ENCODE measurements at regions not wholly inside any gene's neighbourhood (a gene's known extent, or its start where the extent isn't known, plus 50 kb on each side); places are given as distances from the start of the nearest gene placed in this dataset.

DNA sequence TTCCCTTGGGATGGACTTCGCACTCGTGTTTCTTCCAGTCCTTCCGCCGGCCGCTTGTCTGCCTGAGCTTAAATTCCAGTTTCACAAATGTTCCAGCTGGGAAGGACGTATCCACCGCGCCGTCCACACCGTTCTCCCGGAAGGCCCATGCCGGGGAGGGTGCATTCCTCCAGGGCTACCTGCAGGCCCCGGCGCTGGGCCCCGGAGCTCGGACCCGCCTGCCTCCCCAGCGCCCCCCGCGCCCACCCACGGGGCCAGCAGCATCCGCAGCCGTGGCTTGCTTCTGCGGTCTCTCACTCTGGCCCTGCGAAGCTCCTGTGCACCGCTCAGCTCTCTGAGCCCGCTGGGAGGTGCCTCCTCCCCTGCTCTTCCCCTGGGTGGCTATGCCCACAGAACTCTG, 2084.1 kb downstream of the TP53TG3F start (continued):
- TF ChIP-seq, protein P1, sequence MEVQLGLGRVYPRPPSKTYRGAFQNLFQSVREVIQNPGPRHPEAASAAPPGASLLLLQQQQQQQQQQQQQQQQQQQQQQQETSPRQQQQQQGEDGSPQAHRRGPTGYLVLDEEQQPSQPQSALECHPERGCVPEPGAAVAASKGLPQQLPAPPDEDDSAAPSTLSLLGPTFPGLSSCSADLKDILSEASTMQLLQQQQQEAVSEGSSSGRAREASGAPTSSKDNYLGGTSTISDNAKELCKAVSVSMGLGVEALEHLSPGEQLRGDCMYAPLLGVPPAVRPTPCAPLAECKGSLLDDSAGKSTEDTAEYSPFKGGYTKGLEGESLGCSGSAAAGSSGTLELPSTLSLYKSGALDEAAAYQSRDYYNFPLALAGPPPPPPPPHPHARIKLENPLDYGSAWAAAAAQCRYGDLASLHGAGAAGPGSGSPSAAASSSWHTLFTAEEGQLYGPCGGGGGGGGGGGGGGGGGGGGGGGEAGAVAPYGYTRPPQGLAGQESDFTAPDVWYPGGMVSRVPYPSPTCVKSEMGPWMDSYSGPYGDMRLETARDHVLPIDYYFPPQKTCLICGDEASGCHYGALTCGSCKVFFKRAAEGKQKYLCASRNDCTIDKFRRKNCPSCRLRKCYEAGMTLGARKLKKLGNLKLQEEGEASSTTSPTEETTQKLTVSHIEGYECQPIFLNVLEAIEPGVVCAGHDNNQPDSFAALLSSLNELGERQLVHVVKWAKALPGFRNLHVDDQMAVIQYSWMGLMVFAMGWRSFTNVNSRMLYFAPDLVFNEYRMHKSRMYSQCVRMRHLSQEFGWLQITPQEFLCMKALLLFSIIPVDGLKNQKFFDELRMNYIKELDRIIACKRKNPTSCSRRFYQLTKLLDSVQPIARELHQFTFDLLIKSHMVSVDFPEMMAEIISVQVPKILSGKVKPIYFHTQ (CRISPR knock-in tag; IDR thresholded peaks at IDR 0.05) = no peak
- TF ChIP-seq, protein P2, sequence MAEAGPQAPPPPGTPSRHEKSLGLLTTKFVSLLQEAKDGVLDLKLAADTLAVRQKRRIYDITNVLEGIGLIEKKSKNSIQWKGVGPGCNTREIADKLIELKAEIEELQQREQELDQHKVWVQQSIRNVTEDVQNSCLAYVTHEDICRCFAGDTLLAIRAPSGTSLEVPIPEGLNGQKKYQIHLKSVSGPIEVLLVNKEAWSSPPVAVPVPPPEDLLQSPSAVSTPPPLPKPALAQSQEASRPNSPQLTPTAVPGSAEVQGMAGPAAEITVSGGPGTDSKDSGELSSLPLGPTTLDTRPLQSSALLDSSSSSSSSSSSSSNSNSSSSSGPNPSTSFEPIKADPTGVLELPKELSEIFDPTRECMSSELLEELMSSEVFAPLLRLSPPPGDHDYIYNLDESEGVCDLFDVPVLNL (CRISPR knock-in tag; IDR thresholded peaks at IDR 0.05; ENCODE audit: borderline replicate concordance, low read depth) = no peak

DNA sequence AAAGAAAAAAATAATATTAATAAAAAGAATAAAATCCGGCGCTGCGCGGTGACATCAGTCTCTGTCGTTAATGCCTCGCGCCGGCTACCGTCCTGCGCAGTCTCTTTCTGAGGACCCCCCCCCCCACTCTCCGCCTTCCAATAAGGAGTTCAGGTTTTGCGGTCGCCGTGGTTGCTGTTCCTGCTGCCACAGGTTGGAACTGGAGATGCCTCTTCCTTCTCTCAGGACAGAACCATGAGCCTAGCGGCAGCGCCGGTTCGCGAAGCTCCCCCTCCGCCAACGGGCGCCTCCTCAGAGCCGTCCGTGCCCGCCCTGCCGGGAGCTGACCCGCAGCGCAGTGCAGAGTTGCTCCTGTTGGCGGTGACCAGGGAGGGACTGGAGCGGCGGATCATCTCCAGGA, 2093.4 kb downstream of the TP53TG3F start:
- ChIA-PET CTCF (no interaction called here), POLR2A (no interaction called here)
- TF ChIP-seq, protein P3, sequence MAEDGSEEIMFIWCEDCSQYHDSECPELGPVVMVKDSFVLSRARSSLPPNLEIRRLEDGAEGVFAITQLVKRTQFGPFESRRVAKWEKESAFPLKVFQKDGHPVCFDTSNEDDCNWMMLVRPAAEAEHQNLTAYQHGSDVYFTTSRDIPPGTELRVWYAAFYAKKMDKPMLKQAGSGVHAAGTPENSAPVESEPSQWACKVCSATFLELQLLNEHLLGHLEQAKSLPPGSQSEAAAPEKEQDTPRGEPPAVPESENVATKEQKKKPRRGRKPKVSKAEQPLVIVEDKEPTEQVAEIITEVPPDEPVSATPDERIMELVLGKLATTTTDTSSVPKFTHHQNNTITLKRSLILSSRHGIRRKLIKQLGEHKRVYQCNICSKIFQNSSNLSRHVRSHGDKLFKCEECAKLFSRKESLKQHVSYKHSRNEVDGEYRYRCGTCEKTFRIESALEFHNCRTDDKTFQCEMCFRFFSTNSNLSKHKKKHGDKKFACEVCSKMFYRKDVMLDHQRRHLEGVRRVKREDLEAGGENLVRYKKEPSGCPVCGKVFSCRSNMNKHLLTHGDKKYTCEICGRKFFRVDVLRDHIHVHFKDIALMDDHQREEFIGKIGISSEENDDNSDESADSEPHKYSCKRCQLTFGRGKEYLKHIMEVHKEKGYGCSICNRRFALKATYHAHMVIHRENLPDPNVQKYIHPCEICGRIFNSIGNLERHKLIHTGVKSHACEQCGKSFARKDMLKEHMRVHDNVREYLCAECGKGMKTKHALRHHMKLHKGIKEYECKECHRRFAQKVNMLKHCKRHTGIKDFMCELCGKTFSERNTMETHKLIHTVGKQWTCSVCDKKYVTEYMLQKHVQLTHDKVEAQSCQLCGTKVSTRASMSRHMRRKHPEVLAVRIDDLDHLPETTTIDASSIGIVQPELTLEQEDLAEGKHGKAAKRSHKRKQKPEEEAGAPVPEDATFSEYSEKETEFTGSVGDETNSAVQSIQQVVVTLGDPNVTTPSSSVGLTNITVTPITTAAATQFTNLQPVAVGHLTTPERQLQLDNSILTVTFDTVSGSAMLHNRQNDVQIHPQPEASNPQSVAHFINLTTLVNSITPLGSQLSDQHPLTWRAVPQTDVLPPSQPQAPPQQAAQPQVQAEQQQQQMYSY (CRISPR knock-in tag; IDR thresholded peaks at IDR 0.05) = no peak
- TF ChIP-seq, protein P4, sequence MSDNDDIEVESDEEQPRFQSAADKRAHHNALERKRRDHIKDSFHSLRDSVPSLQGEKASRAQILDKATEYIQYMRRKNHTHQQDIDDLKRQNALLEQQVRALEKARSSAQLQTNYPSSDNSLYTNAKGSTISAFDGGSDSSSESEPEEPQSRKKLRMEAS (CRISPR knock-in tag; IDR thresholded peaks at IDR 0.05) = no peak
- TF ChIP-seq TP53 (CRISPR knock-in tag; IDR thresholded peaks at IDR 0.05) = no peak
- no peak for TF ChIP-seq ZNF263 (CRISPR knock-in tag; IDR thresholded peaks at IDR 0.05; ENCODE audit: low read depth)
- TF ChIP-seq, protein P5, sequence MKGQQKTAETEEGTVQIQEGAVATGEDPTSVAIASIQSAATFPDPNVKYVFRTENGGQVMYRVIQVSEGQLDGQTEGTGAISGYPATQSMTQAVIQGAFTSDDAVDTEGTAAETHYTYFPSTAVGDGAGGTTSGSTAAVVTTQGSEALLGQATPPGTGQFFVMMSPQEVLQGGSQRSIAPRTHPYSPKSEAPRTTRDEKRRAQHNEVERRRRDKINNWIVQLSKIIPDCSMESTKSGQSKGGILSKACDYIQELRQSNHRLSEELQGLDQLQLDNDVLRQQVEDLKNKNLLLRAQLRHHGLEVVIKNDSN (CRISPR knock-in tag; IDR thresholded peaks at IDR 0.05) = no peak
- TF ChIP-seq GRHL2 (CRISPR knock-in tag; IDR thresholded peaks at IDR 0.05; ENCODE audit: insufficient replicate concordance, severe bottlenecking) = no peak
- TF ChIP-seq ZNF671 (CRISPR knock-in tag; IDR thresholded peaks at IDR 0.05) = no peak
- TF ChIP-seq SOX15 (CRISPR knock-in tag; IDR thresholded peaks at IDR 0.05) = no peak
- TF ChIP-seq, protein P6, sequence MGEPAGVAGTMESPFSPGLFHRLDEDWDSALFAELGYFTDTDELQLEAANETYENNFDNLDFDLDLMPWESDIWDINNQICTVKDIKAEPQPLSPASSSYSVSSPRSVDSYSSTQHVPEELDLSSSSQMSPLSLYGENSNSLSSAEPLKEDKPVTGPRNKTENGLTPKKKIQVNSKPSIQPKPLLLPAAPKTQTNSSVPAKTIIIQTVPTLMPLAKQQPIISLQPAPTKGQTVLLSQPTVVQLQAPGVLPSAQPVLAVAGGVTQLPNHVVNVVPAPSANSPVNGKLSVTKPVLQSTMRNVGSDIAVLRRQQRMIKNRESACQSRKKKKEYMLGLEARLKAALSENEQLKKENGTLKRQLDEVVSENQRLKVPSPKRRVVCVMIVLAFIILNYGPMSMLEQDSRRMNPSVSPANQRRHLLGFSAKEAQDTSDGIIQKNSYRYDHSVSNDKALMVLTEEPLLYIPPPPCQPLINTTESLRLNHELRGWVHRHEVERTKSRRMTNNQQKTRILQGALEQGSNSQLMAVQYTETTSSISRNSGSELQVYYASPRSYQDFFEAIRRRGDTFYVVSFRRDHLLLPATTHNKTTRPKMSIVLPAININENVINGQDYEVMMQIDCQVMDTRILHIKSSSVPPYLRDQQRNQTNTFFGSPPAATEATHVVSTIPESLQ (CRISPR knock-in tag; IDR thresholded peaks at IDR 0.05) = no peak
- TF ChIP-seq ZNF138 (CRISPR knock-in tag; conservative IDR thresholded peaks at IDR 0.05) = no peak

DNA sequence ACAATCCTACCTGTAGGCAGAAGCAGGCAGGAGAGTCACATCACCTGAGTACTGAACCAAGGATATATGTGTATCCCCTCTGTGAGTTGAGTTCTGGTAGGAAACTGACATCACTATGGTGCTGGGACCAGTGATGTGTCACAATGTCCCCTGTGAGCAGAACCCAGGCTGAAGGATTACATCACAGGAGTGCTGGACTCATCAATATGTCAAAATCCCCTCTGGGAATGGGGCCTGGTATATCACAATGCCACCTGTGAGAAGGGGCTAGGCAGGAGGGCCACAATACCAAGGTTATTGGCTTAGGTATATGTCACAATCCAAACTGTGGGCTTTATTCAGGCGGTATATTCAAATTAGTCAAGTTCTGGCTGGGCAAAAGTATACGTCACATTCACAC, 2098.3 kb downstream of the TP53TG3F start:
- no peak for DNase-seq (ENCODE audit: low spot score)
- H3K36me3 Mint-ChIP-seq = peaks cover 81% of the 10 kb centered on the region
- H3K4me1 Mint-ChIP-seq = no peaks in the 10 kb centered on the region
- H3K27me3 Mint-ChIP-seq (ENCODE audit: low read depth) = peaks cover 12% of the 10 kb centered on the region
- ChIA-PET POLR2A (no interaction called here), CTCF (no interaction called here)
- no peak for ATAC-seq
- no peak overlapping the region for H3K27ac Mint-ChIP-seq
- peaks cover 87% of the 10 kb centered on the region for H3K9me3 Mint-ChIP-seq
- H3K4me3 Mint-ChIP-seq = no peak overlapping the region
- TF ChIP-seq, protein P7, sequence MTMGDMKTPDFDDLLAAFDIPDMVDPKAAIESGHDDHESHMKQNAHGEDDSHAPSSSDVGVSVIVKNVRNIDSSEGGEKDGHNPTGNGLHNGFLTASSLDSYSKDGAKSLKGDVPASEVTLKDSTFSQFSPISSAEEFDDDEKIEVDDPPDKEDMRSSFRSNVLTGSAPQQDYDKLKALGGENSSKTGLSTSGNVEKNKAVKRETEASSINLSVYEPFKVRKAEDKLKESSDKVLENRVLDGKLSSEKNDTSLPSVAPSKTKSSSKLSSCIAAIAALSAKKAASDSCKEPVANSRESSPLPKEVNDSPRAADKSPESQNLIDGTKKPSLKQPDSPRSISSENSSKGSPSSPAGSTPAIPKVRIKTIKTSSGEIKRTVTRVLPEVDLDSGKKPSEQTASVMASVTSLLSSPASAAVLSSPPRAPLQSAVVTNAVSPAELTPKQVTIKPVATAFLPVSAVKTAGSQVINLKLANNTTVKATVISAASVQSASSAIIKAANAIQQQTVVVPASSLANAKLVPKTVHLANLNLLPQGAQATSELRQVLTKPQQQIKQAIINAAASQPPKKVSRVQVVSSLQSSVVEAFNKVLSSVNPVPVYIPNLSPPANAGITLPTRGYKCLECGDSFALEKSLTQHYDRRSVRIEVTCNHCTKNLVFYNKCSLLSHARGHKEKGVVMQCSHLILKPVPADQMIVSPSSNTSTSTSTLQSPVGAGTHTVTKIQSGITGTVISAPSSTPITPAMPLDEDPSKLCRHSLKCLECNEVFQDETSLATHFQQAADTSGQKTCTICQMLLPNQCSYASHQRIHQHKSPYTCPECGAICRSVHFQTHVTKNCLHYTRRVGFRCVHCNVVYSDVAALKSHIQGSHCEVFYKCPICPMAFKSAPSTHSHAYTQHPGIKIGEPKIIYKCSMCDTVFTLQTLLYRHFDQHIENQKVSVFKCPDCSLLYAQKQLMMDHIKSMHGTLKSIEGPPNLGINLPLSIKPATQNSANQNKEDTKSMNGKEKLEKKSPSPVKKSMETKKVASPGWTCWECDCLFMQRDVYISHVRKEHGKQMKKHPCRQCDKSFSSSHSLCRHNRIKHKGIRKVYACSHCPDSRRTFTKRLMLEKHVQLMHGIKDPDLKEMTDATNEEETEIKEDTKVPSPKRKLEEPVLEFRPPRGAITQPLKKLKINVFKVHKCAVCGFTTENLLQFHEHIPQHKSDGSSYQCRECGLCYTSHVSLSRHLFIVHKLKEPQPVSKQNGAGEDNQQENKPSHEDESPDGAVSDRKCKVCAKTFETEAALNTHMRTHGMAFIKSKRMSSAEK (CRISPR knock-in tag; IDR thresholded peaks at IDR 0.05; ENCODE audit: borderline replicate concordance) = no peak
- TF ChIP-seq, protein P8, sequence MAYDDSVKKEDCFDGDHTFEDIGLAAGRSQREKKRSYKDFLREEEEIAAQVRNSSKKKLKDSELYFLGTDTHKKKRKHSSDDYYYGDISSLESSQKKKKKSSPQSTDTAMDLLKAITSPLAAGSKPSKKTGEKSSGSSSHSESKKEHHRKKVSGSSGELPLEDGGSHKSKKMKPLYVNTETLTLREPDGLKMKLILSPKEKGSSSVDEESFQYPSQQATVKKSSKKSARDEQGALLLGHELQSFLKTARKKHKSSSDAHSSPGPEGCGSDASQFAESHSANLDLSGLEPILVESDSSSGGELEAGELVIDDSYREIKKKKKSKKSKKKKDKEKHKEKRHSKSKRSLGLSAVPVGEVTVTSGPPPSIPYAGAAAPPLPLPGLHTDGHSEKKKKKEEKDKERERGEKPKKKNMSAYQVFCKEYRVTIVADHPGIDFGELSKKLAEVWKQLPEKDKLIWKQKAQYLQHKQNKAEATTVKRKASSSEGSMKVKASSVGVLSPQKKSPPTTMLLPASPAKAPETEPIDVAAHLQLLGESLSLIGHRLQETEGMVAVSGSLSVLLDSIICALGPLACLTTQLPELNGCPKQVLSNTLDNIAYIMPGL (CRISPR knock-in tag; IDR thresholded peaks at IDR 0.05) = no peak

More for the DNA sequence above, 2093.4 kb downstream of the TP53TG3F start:
- Mint-ChIP-seq H3K27me3 (ENCODE audit: low read depth) (peaks cover 9% of the 10 kb centered on the region), H3K4me3 (no peak overlapping the region), H3K4me1 (no peaks in the 10 kb centered on the region), H3K27ac (no peak overlapping the region), H3K9me3 (peaks cover 70% of the 10 kb centered on the region), H3K36me3 (peaks cover 60% of the 10 kb centered on the region)
- DNase-seq (ENCODE audit: low spot score) (no peak), ATAC-seq (no peak)

All from WTC11 (cell line).